Transverse colon (tissue), 4 donors: ENCODE measurements at regions not wholly inside any gene's neighbourhood (a gene's known extent, or its start where the extent isn't known, plus 50 kb on each side); places are given as distances from the start of the nearest gene placed in this dataset.

ENCODE experiments used
- DNase-seq: peaks from one replicate; pipeline ENCODE4 v3.0.0-alpha.2; 2019
- H3K27ac ChIP-seq, 4 donors: fragments of 200-600 bp; sonication (generic); 2 replicates each; pipeline ENCODE4 v1.5.1; 2016 to 2018; ENCODE audit warnings: inconsistent platforms in 4 of 4
- H3K27me3 ChIP-seq: fragments of 200-600 bp; sonication (generic); 2 replicates; pipeline ENCODE4 v1.5.1; 2017; ENCODE audit warnings: inconsistent platforms
- H3K36me3 ChIP-seq, 4 donors: fragments of 200-600 bp; sonication (generic); 2 replicates each; pipeline ENCODE4 v1.5.1; 2017 to 2019; ENCODE audit warnings: inconsistent platforms in 4 of 4
- H3K4me1 ChIP-seq, 4 donors: fragments of 200-600 bp; sonication (generic); 2 replicates each; pipeline ENCODE4 v1.5.1; 2017 to 2020; ENCODE audit warnings: inconsistent platforms in 4 of 4
- H3K4me3 ChIP-seq, 4 donors: fragments of 200-600 bp; sonication (generic); 1 replicate in 1 of 4; 2 replicates in 3 of 4; pipeline versions ENCODE4 v1.5.1 to v1.6.1; 2017 to 2019; ENCODE audit warnings: inconsistent platforms in 4 of 4
- H3K9me3 ChIP-seq, 2 donors: fragments of 200-600 bp; sonication (generic); 2 replicates each; pipeline ENCODE4 v1.5.1; 2017 to 2019; ENCODE audit warnings: inconsistent platforms in 2 of 2
- EP300 ChIP-seq: sonication (generic); formaldehyde crosslinking; IDR thresholded peaks from one replicate; pipeline ENCODE4 v1.6.1; 2017; ENCODE audit warnings: antibody characterized with exemption, low read depth
- POLR2A ChIP-seq: fragments of 450-650 bp; IDR thresholded peaks from one replicate; pipeline ENCODE4 v1.6.1; 2016; ENCODE audit warnings: antibody characterized with exemption, mild to moderate bottlenecking, moderate library complexity
- POLR2AphosphoS5 ChIP-seq, 3 donors: sonication (generic); formaldehyde crosslinking; IDR thresholded peaks; one replicate each; pipeline ENCODE4 v1.6.1; 2016; ENCODE audit warnings: antibody characterized with exemption in 3 of 3
- WGBS, 2 donors: methylation state at CpG; one replicate each; pipeline ENCODE4 v1.1.5; 2018; ENCODE audit warnings: low coverage in 1 of 2; 5-methylcytosine and 5-hydroxymethylcytosine counted together
- in situ Hi-C, 4 donors: fragments of 200-750 bp; cut with MboI; loops; one replicate each; pipeline versions ENCODE4 v1.15.0 to v1.15.1; 2017; ENCODE audit warnings: low sequenced_read_pairs in 3 of 4, low pct_ligation_motif_present in 1 of 4, low pct_unique_long_range_greater_than_20kb in 1 of 4
- intact Hi-C: fragments of 100-400 bp; cut with DNase I; formaldehyde crosslinking; loops from one replicate; pipeline ENCODE4 v1.15.1; 2023; ENCODE audit warnings: low total_unique reads
- TF ChIP-seq, protein P1 (sequence below), 5 experiments: fragments of 200-600 bp in 3 of 5; fragments of 450-650 bp in 2 of 5; sonication (generic) in 3 of 5; IDR thresholded peaks; 1 replicate in 2 of 5; 2 replicates in 3 of 5; pipeline ENCODE4 v1.5.1; 2016 to 2017; ENCODE audit warnings: antibody characterized with exemption in 5 of 5, inconsistent platforms in 3 of 5, mild to moderate bottlenecking in 2 of 5, moderate library complexity in 1 of 5

DNA sequence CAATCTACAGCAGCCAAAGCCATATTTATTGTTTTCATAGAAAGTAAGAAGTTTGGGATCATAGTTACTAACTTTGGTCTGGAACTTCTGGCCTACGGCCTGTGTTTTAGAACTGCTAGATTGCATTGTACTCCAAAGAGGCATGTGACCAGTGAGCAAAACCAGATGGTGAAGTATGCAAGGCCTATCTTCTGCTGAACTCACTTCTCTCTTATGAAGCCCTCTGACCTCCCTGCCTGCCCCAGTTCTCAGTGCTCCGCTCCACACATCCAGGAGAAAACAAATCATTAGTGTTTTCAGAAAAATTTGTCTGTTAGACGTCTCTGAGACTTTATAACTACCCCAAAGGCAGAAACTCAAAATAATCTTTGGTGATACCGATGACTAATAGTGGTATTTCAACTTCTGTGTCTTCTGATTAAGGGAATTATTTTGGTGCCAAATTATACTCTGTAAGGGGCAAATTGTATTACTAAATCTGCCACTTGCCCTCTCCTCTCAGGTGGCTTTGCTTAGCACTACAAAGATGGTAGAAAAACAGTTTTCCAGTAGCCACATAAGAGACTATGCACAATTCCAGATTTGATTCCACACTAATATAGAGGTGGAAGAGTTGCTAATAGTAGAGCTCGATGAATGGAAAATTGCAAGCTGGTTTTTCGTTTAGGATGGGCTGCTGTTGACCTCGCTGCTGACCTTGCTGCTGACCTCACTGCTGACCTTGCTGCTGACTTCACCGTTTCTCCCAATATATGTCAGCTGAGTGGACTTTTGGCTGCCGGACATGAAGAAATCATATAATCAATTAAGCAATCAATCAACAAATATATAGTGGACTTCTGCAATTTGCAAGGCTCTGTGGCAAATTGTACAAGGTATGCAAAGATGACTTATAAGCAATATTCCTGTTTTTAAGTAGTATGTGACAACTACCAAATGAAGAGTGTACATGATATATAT lies 147.5 kb downstream of the KITLG start:
- Histone ChIP-seq H3K9me3 (no peaks in the 10 kb centered on the region), H3K27me3 (no peaks in the 10 kb centered on the region), H3K36me3 (no peaks in the 10 kb centered on the region), H3K4me1 (peaks cover 0 to 5% (median 0%) of the 10 kb centered on the region in 4 donors), H3K4me3 (no peak overlapping the region), H3K27ac (peak overlapping the region in 2 of 4 donors; percentile 1 to 10)
- TF ChIP-seq, protein P1, sequence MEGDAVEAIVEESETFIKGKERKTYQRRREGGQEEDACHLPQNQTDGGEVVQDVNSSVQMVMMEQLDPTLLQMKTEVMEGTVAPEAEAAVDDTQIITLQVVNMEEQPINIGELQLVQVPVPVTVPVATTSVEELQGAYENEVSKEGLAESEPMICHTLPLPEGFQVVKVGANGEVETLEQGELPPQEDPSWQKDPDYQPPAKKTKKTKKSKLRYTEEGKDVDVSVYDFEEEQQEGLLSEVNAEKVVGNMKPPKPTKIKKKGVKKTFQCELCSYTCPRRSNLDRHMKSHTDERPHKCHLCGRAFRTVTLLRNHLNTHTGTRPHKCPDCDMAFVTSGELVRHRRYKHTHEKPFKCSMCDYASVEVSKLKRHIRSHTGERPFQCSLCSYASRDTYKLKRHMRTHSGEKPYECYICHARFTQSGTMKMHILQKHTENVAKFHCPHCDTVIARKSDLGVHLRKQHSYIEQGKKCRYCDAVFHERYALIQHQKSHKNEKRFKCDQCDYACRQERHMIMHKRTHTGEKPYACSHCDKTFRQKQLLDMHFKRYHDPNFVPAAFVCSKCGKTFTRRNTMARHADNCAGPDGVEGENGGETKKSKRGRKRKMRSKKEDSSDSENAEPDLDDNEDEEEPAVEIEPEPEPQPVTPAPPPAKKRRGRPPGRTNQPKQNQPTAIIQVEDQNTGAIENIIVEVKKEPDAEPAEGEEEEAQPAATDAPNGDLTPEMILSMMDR (IDR thresholded peaks at IDR 0.05), result no peak
- TF ChIP-seq POLR2AphosphoS5 (IDR thresholded peaks at IDR 0.05) (no peak), EP300 (no peak), POLR2A (no peak)
- DNase-seq, result no peak
- 76 to 77% methylated on average over 4 to 9 of the region's 9 CpGs for WGBS, 2 donors
- in situ Hi-C loops (no loop called here), intact Hi-C loops (no loop called here)

DNA sequence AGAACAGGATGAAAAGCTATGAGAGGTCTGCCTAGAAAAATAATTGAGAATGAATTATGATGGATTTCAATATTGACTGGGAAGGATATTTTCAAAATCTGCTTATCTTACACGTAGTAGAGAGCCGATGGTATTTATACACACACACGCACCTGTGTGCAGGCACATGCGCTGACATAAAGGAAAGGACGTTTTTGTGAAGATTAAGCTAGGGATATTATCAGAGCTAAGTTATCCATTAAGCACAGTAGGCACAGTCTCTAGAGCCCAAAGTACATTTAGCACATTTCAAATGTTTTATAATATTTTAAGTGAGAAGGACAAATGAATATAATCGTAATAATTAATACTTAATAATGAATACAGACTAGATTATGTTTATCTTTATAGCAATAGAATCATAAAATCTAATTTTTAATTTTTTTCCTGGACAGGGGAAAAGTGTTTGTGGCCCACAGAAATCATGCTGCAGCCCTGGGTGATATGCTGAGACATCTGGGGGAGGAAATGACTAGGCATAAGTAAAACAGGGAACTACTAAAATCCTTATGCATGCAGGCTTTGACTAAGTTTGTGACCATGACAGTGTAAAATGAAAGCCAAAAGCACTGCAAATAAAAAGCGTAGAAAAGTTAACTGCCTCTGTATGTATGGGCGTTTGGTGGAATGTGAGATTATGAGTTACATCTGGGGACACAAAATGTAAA lies 146.1 kb downstream of the KITLG start:
- H3K36me3 ChIP-seq, result no peaks in the 10 kb centered on the region
- H3K27ac ChIP-seq, result no peak overlapping the region
- peaks cover 0 to 5% (median 0%) of the 10 kb centered on the region in 4 donors for H3K4me1 ChIP-seq
- 67 to 74% methylated on average over 8 of the region's 8 CpGs for WGBS, 2 donors
- TF ChIP-seq, protein P1 (IDR thresholded peaks at IDR 0.05), result no peak
- no peak for TF ChIP-seq POLR2AphosphoS5 (IDR thresholded peaks at IDR 0.05)
- no peak for TF ChIP-seq EP300
- intact Hi-C loops, result no loop called here
- H3K27me3 ChIP-seq, result no peaks in the 10 kb centered on the region
- in situ Hi-C loops, result no loop called here
- H3K4me3 ChIP-seq, result no peak overlapping the region
- no peak for DNase-seq
- no peaks in the 10 kb centered on the region for H3K9me3 ChIP-seq

DNA sequence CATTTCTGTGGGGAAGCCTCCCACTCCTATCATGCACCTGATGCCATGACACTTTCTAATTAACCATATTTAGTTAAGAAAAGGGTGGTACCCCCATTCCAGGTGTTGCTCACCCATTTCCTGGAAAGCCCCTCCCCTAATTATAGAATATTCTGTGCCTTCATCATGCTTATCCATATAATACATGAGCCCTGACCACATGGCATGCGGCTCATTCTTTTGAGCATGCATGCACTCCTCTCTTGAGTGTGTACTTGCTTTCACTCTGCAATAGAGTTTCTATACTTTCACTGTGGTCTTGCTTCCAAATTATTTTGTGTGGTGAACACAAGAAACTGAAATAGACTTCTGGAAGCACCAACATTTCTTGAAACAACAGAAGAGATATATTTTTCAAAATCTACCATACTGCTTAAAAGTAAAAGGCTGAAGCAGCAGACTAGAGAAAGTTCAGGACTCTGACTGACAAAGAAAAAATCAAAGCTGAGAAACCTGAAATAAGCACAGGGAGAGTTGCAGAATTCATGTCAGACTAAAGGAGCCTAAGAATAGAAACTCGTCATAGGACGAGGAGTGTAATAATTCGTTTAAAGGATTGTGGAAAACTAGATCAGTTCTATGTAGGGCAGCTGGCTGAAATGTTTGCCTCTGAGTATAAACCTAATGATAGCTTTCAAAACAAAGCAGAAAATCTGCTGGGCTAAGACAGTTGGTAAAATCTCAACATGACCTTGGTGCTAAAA lies 144.8 kb downstream of the KITLG start:
- intact Hi-C loops, result no loop called here
- no peaks in the 10 kb centered on the region for H3K9me3 ChIP-seq
- in situ Hi-C loops, result no loop called here
- H3K4me3 ChIP-seq, result no peak overlapping the region
- DNase-seq, result no peak
- no peaks in the 10 kb centered on the region for H3K27me3 ChIP-seq
- no peaks in the 10 kb centered on the region for H3K36me3 ChIP-seq
- H3K4me1 ChIP-seq, result peaks cover 0 to 5% (median 0%) of the 10 kb centered on the region in 4 donors
- 73 to 79% methylated on average over 4 of the region's 4 CpGs for WGBS, 2 donors
- H3K27ac ChIP-seq, result peak overlapping the region; percentile 37 to 49 (median 44)
- TF ChIP-seq EP300, result no peak
- no peak for TF ChIP-seq POLR2A
- no peak for TF ChIP-seq POLR2AphosphoS5 (IDR thresholded peaks at IDR 0.05)
- TF ChIP-seq, protein P1 (IDR thresholded peaks at IDR 0.05), result no peak

DNA sequence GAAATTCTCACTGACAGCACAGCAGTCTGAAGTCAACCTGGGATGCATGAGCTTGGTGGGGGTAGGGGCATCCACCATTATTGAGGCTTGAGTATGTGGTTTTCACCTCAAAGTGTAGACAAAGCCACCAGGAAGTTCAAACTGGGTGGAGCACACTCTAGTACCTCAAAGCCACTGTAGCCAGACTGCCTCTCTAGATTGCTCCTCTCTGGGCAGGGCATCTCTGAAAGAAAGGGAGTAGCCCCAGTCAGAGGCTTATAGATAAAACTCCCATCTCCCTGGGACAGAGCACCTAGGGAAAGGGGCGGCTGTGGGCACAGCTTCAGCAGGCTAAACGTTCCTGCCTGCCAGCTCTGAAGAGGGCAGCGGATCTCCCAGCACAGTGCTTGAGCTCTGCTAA lies 143.0 kb downstream of the KITLG start:
- Histone ChIP-seq H3K9me3 (no peaks in the 10 kb centered on the region), H3K4me3 (no peak overlapping the region), H3K27ac (no peak overlapping the region), H3K27me3 (no peaks in the 10 kb centered on the region), H3K36me3 (no peaks in the 10 kb centered on the region), H3K4me1 (peaks cover 0 to 5% (median 0%) of the 10 kb centered on the region in 4 donors)
- intact Hi-C loops, result no loop called here
- no peak for TF ChIP-seq POLR2AphosphoS5 (IDR thresholded peaks at IDR 0.05)
- TF ChIP-seq EP300, result no peak
- TF ChIP-seq POLR2A, result no peak
- TF ChIP-seq, protein P1 (IDR thresholded peaks at IDR 0.05), result no peak
- in situ Hi-C loops, result no loop called here
- DNase-seq, result no peak
- WGBS, 2 donors, result 81% methylated on average over 3 of the region's 3 CpGs; no CpG with 5 or more reads in 1 of the 2 donors
